ENCODE measurements at regions not wholly inside any gene's neighbourhood (a gene's known extent, or its start where the extent isn't known, plus 50 kb on each side); places are given as distances from the start of the nearest gene placed in this dataset.
A peak's percentile ranks its signal among the peaks of the same experiment; 100 is the strongest.
"Not testable (repeated sequence)": the region's sequence is repeated elsewhere in the genome, so short reads cannot be mapped to it uniquely, and the experiment has no call there.

GRCh38 chr1:187641907-187642306 is 813.2 kb downstream of the PLA2G4A start:
- no peak for DNase-seq

- no peak for DNase-seq
Measured at GRCh38 chr1:187645651-187646050, 816.9 kb downstream of the PLA2G4A start.

GRCh38 chr1:187646536-187647107 is 817.9 kb downstream of the PLA2G4A start:
- DNase-seq = no peak

GRCh38 chr1:187648091-187648490 is 819.3 kb downstream of the PLA2G4A start:
- no peak for DNase-seq

GRCh38 chr1:187654635-187655034 is 825.9 kb downstream of the PLA2G4A start:
- no peak for DNase-seq

- no peak for DNase-seq
Measured at GRCh38 chr1:187655104-187655503, 826.4 kb downstream of the PLA2G4A start.

GRCh38 chr1:187665483-187665882 is 836.7 kb downstream of the PLA2G4A start:
- no peak for DNase-seq

- no peak for DNase-seq
Measured at GRCh38 chr1:187680823-187681222, 852.1 kb downstream of the PLA2G4A start.

GRCh38 chr1:187682112-187682511 is 853.4 kb downstream of the PLA2G4A start:
- DNase-seq = no peak

- no peak for DNase-seq
Measured at GRCh38 chr1:187685333-187685732, 856.6 kb downstream of the PLA2G4A start.

GRCh38 chr1:187689129-187689528 is 860.4 kb downstream of the PLA2G4A start:
- peak; percentile 15 for DNase-seq

- no peak for DNase-seq
Measured at GRCh38 chr1:187691439-187691838, 862.7 kb downstream of the PLA2G4A start.

- no peak for DNase-seq
Measured at GRCh38 chr1:187692799-187693198, 864.0 kb downstream of the PLA2G4A start.

GRCh38 chr1:187696073-187696472 is 867.3 kb downstream of the PLA2G4A start:
- DNase-seq = no peak

- DNase-seq = not testable (repeated sequence)
Measured at GRCh38 chr1:187703138-187704130, 874.7 kb downstream of the PLA2G4A start.

GRCh38 chr1:187714470-187714869 is 885.7 kb downstream of the PLA2G4A start:
- no peak for DNase-seq

- DNase-seq = no peak
Measured at GRCh38 chr1:187715483-187715882, 886.7 kb downstream of the PLA2G4A start.

GRCh38 chr1:187716160-187716559 is 887.4 kb downstream of the PLA2G4A start:
- DNase-seq = no peak

- no peak for DNase-seq
Measured at GRCh38 chr1:187718527-187718926, 889.8 kb downstream of the PLA2G4A start.

- no peak for DNase-seq
Measured at GRCh38 chr1:187721216-187721615, 892.5 kb downstream of the PLA2G4A start.

GRCh38 chr1:187725216-187725615 is 896.5 kb downstream of the PLA2G4A start:
- DNase-seq = no peak

GRCh38 chr1:187733232-187733631 is 904.5 kb downstream of the PLA2G4A start:
- DNase-seq = no peak

- no peak for DNase-seq
Measured at GRCh38 chr1:187734427-187734826, 905.7 kb downstream of the PLA2G4A start.

GRCh38 chr1:187744665-187745064 is 915.9 kb downstream of the PLA2G4A start:
- no peak for DNase-seq
